Activated naive CD4-positive, alpha-beta T cell treated with Interleukin-2 at 50 U/mL for 16 hours (primary cell): ENCODE measurements at regions not wholly inside any gene's neighbourhood (a gene's known extent, or its start where the extent isn't known, plus 50 kb on each side); places are given as distances from the start of the nearest gene placed in this dataset.
"Not testable (repeated sequence)": the region's sequence is repeated elsewhere in the genome, so short reads cannot be mapped to it uniquely, and the experiment has no call there.

ENCODE experiments used
- DNase-seq: peaks from one replicate; pipeline ENCODE4 v3.0.0-alpha.2; 2020

- DNase-seq, result no peak
These were observed 356.4 kb downstream of the HINT1 start for GRCh38 chr5:130808691-130809090.

- DNase-seq, result no peak
These were observed 359.4 kb downstream of the HINT1 start for GRCh38 chr5:130805648-130806047.

GRCh38 chr5:130805036-130805435, 360.0 kb downstream of the HINT1 start:
- no peak for DNase-seq

- DNase-seq, result no peak
These were observed 363.1 kb downstream of the HINT1 start for GRCh38 chr5:130801963-130802362.

GRCh38 chr5:130799015-130799414, 366.0 kb downstream of the HINT1 start:
- no peak for DNase-seq

GRCh38 chr5:130797303-130797702, 367.8 kb downstream of the HINT1 start:
- DNase-seq, result no peak

- DNase-seq, result no peak
These were observed 368.2 kb downstream of the HINT1 start for GRCh38 chr5:130796902-130797301.

GRCh38 chr5:130796032-130796431, 369.0 kb downstream of the HINT1 start:
- DNase-seq, result no peak

- DNase-seq, result no peak
These were observed 370.0 kb downstream of the HINT1 start for GRCh38 chr5:130795037-130795436.

- no peak for DNase-seq
These were observed 387.3 kb downstream of the HINT1 start for GRCh38 chr5:130777794-130778193.

GRCh38 chr5:130773813-130774212, 391.2 kb downstream of the HINT1 start:
- no peak for DNase-seq

GRCh38 chr5:130762031-130762430, 403.0 kb downstream of the HINT1 start:
- DNase-seq, result no peak

GRCh38 chr5:130759061-130759460, 406.0 kb downstream of the HINT1 start:
- DNase-seq, result no peak

GRCh38 chr5:130747556-130747955, 417.5 kb downstream of the HINT1 start:
- DNase-seq, result no peak

- DNase-seq, result not testable (repeated sequence)
These were observed 418.4 kb downstream of the HINT1 start for GRCh38 chr5:130746641-130747040.

GRCh38 chr5:130743092-130743491, 422.0 kb downstream of the HINT1 start:
- DNase-seq, result no peak

- DNase-seq, result no peak
These were observed 424.9 kb downstream of the HINT1 start for GRCh38 chr5:130740047-130740569.

- no peak for DNase-seq
These were observed 433.2 kb downstream of the HINT1 start for GRCh38 chr5:130731839-130732238.

- DNase-seq, result no peak
These were observed 435.5 kb downstream of the HINT1 start for GRCh38 chr5:130729541-130729940.

- DNase-seq, result no peak
These were observed 437.2 kb downstream of the HINT1 start for GRCh38 chr5:130727830-130728229.

- no peak for DNase-seq
These were observed 440.4 kb downstream of the HINT1 start for GRCh38 chr5:130724658-130725057.

GRCh38 chr5:130720355-130720754, 444.7 kb downstream of the HINT1 start:
- no peak for DNase-seq

- no peak for DNase-seq
These were observed 449.5 kb downstream of the HINT1 start for GRCh38 chr5:130715541-130715940.

GRCh38 chr5:130714200-130714599, 450.9 kb downstream of the HINT1 start:
- no peak for DNase-seq

- no peak for DNase-seq
These were observed 452.7 kb downstream of the HINT1 start for GRCh38 chr5:130712324-130712723.

GRCh38 chr5:130710596-130710995, 454.5 kb downstream of the HINT1 start:
- no peak for DNase-seq
